ENCODE measurements at regions not wholly inside any gene's neighbourhood (a gene's known extent, or its start where the extent isn't known, plus 50 kb on each side); places are given as distances from the start of the nearest gene placed in this dataset.

GRCh38 chr2:71896385-71897136 lies 251.1 kb downstream of the CYP26B1 start:
- Histone ChIP-seq H3K27me3 (ENCODE audit: insufficient read depth) (no peaks in the 10 kb centered on the region), H3K79me2 (replicated peaks; ENCODE audit: insufficient read depth) (no peaks in the 10 kb centered on the region), H3K36me3 (ENCODE audit: insufficient read depth) (no peaks in the 10 kb centered on the region), H3K4me1 (ENCODE audit: insufficient read depth) (no peaks in the 10 kb centered on the region), H2AFZ (no peak overlapping the region), H3K27ac (ENCODE audit: low read depth) (no peak overlapping the region), H4K20me1 (replicated peaks; ENCODE audit: insufficient read depth) (no peaks in the 10 kb centered on the region), H3F3A (replicated peaks; ENCODE audit: low read depth) (no peaks in the 10 kb centered on the region), H3K4me3 (no peak overlapping the region), H3K9me2 (ENCODE audit: insufficient read depth) (no peaks in the 10 kb centered on the region), H3K4me2 (no peak overlapping the region)
- no peak for TF ChIP-seq ETS1 (IDR thresholded peaks at IDR 0.05)
- no peak for TF ChIP-seq JUNB (IDR thresholded peaks at IDR 0.05; ENCODE audit: unreplicated experiment)
- no peak for TF ChIP-seq NANOG (IDR thresholded peaks at IDR 0.05; ENCODE audit: borderline replicate concordance)
- TF ChIP-seq ZNF114 (CRISPR knock-in tag; IDR thresholded peaks at IDR 0.05): no peak
- no peak for TF ChIP-seq ZNF462 (CRISPR knock-in tag; IDR thresholded peaks at IDR 0.05)
- no peak for TF ChIP-seq REST (IDR thresholded peaks at IDR 0.05; ENCODE audit: unreplicated experiment)
- no peak for TF ChIP-seq CTCF (conservative IDR thresholded peaks at IDR 0.05; ENCODE audit: low read depth in 2 of 2)
- TF ChIP-seq EZH2 (IDR thresholded peaks at IDR 0.05; ENCODE audit: low read depth, unreplicated experiment): no peak
- no peak for TF ChIP-seq POLR2AphosphoS5 (IDR thresholded peaks at IDR 0.05; ENCODE audit: low read depth)
- no peak for TF ChIP-seq ZNF331 (CRISPR knock-in tag; IDR thresholded peaks at IDR 0.05; ENCODE audit: low read depth)
- no peak for TF ChIP-seq EZH2phosphoT487 (IDR thresholded peaks at IDR 0.05; ENCODE audit: unreplicated experiment)
- no peak for TF ChIP-seq CREB1 (CRISPR knock-in tag; IDR thresholded peaks at IDR 0.05; ENCODE audit: low read depth)
- TF ChIP-seq STAT1 (IDR thresholded peaks at IDR 0.05; ENCODE audit: unreplicated experiment): no peak
- ATAC-seq: no peak
- Mint-ChIP-seq H3K36me3 (ENCODE audit: low read depth) (no peaks in the 10 kb centered on the region), H3K4me3 (no peak overlapping the region), H3K4me1 (no peaks in the 10 kb centered on the region; the same call in 2 of the 3 replicates), H3K27me3 (ENCODE audit: insufficient read depth, low read depth, poor library complexity) (peaks cover 4% of the 10 kb centered on the region), H3K9me3 (no peaks in the 10 kb centered on the region; the same call in 2 of the 3 replicates), H3K27ac (no peak overlapping the region)
- no peak for DNase-seq (ENCODE audit: low spot score)
